HEK293 (cell line): ENCODE measurements at regions not wholly inside any gene's neighbourhood (a gene's known extent, or its start where the extent isn't known, plus 50 kb on each side); places are given as distances from the start of the nearest gene placed in this dataset.

Source experiments
- SETDB1 ChIP-seq: IDR thresholded peaks from one replicate; pipeline ENCODE4 v1.6.1; 2017; ENCODE audit warnings: mild to moderate bottlenecking, low read length, moderate library complexity, mixed read lengths; ENCODE audit not compliant: insufficient read length
- TCF7L2 ChIP-seq: IDR thresholded peaks from 2 replicates; pipeline ENCODE4 v1.6.1; 2011; ENCODE audit warnings: low read depth, mild to moderate bottlenecking, inconsistent platforms, low read length, moderate library complexity, borderline replicate concordance
- ZFP41 ChIP-seq: fragments of 450-650 bp; formaldehyde crosslinking; IDR thresholded peaks from 2 replicates; pipeline ENCODE4 v1.5.1; 2016; ENCODE audit warnings: missing biosample characterization, missing genetic modification characterization, borderline replicate concordance
- ZNF10 ChIP-seq: fragments of 450-650 bp; formaldehyde crosslinking; IDR thresholded peaks from 2 replicates; pipeline ENCODE4 v1.5.1; 2017; ENCODE audit warnings: missing biosample characterization, missing genetic modification characterization
- ZNF114 ChIP-seq: fragments of 450-650 bp; formaldehyde crosslinking; IDR thresholded peaks from 2 replicates; pipeline ENCODE4 v1.5.0; 2017; ENCODE audit warnings: missing biosample characterization, missing genetic modification characterization
- ZNF248 ChIP-seq: fragments of 450-650 bp; formaldehyde crosslinking; IDR thresholded peaks from 2 replicates; pipeline ENCODE4 v1.5.1; 2017; ENCODE audit warnings: missing biosample characterization, missing genetic modification characterization
- ZNF37A ChIP-seq: fragments of 450-650 bp; IDR thresholded peaks from 2 replicates; pipeline ENCODE4 v1.5.1; 2018; ENCODE audit warnings: missing biosample characterization, missing genetic modification characterization
- ZNF426 ChIP-seq: fragments of 450-650 bp; formaldehyde crosslinking; IDR thresholded peaks from 2 replicates; pipeline ENCODE4 v1.5.1; 2017; ENCODE audit warnings: missing biosample characterization, missing genetic modification characterization, mild to moderate bottlenecking, inconsistent platforms, moderate library complexity
- ZNF433 ChIP-seq: fragments of 450-650 bp; formaldehyde crosslinking; IDR thresholded peaks from 2 replicates; pipeline ENCODE4 v1.5.1; 2016; ENCODE audit warnings: missing biosample characterization, missing genetic modification characterization, low read depth
- ZNF555 ChIP-seq: fragments of 450-650 bp; formaldehyde crosslinking; conservative IDR thresholded peaks from 2 replicates; pipeline ENCODE4 v1.5.1; 2017; ENCODE audit warnings: missing biosample characterization, mild to moderate bottlenecking, missing genetic modification characterization, inconsistent platforms
- ZNF624 ChIP-seq: fragments of 450-650 bp; formaldehyde crosslinking; IDR thresholded peaks from 2 replicates; pipeline ENCODE4 v1.5.1; 2017; ENCODE audit warnings: missing biosample characterization, missing genetic modification characterization
- ZNF677 ChIP-seq: fragments of 450-650 bp; IDR thresholded peaks from 2 replicates; pipeline ENCODE4 v1.5.0; 2018; ENCODE audit warnings: missing biosample characterization, mild to moderate bottlenecking, missing genetic modification characterization, moderate library complexity
- ZNF707 ChIP-seq: fragments of 450-650 bp; formaldehyde crosslinking; IDR thresholded peaks from 2 replicates; pipeline ENCODE4 v1.5.1; 2016; ENCODE audit warnings: missing biosample characterization, missing genetic modification characterization
- ZNF768 ChIP-seq: fragments of 450-650 bp; formaldehyde crosslinking; IDR thresholded peaks from 2 replicates; pipeline ENCODE4 v1.5.1; 2018; ENCODE audit warnings: missing biosample characterization, mild to moderate bottlenecking, missing genetic modification characterization
- ZNF776 ChIP-seq: fragments of 450-650 bp; formaldehyde crosslinking; IDR thresholded peaks from 2 replicates; pipeline ENCODE4 v1.5.0; 2017; ENCODE audit warnings: missing biosample characterization, missing genetic modification characterization, borderline replicate concordance
- ZNF791 ChIP-seq: fragments of 450-650 bp; formaldehyde crosslinking; IDR thresholded peaks from 2 replicates; pipeline ENCODE4 v1.5.1; 2016; ENCODE audit warnings: missing biosample characterization, missing genetic modification characterization
- ZNF830 ChIP-seq: fragments of 450-650 bp; IDR thresholded peaks from 2 replicates; pipeline ENCODE4 v1.5.0; 2018; ENCODE audit warnings: missing biosample characterization, missing genetic modification characterization, low read depth, mild to moderate bottlenecking, moderate library complexity
- TF ChIP-seq, protein P1 (sequence below): fragments of 450-650 bp; formaldehyde crosslinking; IDR thresholded peaks from 2 replicates; pipeline ENCODE4 v1.5.1; 2017; ENCODE audit warnings: missing biosample characterization, missing genetic modification characterization
- TF ChIP-seq, protein P2 (sequence below): fragments of 450-650 bp; formaldehyde crosslinking; IDR thresholded peaks from 2 replicates; pipeline ENCODE4 v1.5.1; 2016; ENCODE audit warnings: missing biosample characterization, missing genetic modification characterization
- TF ChIP-seq, protein P3 (sequence below): fragments of 450-650 bp; formaldehyde crosslinking; IDR thresholded peaks from 2 replicates; pipeline ENCODE4 v1.5.1; 2016; ENCODE audit warnings: missing biosample characterization, missing genetic modification characterization, borderline replicate concordance
- TF ChIP-seq, protein P4 (sequence below): fragments of 450-650 bp; formaldehyde crosslinking; IDR thresholded peaks from 2 replicates; pipeline ENCODE4 v1.5.1; 2016; ENCODE audit warnings: missing biosample characterization, missing genetic modification characterization

DNA sequence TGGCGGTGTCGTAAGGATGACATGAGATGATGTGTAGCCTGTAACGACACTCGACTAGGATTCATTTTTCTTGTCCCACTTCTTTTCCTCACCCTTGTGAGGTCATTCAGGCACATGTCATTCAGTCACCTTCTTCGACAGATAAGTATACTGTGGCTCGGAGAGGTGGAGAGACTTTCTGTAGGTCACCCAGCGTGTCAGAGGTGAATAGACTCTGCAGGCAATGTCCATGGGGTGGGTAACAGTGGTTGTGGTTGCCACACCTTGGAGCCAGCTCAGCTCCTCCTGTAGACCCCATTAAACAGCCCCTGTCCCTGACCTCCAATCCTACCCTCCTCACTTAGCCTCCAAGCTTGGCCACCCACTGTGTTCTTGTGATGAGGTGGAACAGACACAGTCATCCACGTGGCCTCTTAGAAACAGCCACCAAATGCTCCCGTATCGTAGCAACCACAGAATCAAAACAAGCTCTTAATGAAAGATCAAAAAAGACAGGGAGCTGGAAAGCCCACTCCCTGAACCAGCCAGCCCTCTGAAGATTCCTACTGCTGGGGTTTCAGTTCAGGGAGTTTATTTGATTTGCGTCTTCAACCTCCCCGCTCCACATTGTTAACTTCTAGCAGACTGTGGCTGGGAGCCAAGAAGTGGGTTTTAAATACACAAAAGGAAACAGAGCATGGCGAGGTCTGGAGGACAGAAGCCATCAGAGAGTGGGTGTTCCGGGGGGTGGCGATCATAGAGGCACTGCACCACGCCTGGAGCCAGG lies 89.0 kb upstream of the GRK3 start (continued):
- TF ChIP-seq ZNF624 (tag by site-specific recombination) (no peak), ZNF10 (tag by site-specific recombination) (no peak), ZNF114 (tag by site-specific recombination) (no peak), ZNF677 (tag by site-specific recombination) (no peak), ZNF248 (tag by site-specific recombination) (no peak), ZNF830 (tag by site-specific recombination) (no peak), ZNF768 (tag by site-specific recombination) (no peak), ZFP41 (tag by site-specific recombination) (no peak), ZNF426 (tag by site-specific recombination) (no peak), ZNF37A (tag by site-specific recombination) (no peak), ZNF707 (tag by site-specific recombination) (0 out of 2 replicates have a peak, but pooled peaks have one; percentile 48), TCF7L2 (no peak), ZNF791 (tag by site-specific recombination) (no peak), ZNF433 (tag by site-specific recombination) (no peak), SETDB1 (peak; percentile 42), ZNF776 (tag by site-specific recombination) (no peak), ZNF555 (tag by site-specific recombination) (no peak)
- TF ChIP-seq, protein P1, sequence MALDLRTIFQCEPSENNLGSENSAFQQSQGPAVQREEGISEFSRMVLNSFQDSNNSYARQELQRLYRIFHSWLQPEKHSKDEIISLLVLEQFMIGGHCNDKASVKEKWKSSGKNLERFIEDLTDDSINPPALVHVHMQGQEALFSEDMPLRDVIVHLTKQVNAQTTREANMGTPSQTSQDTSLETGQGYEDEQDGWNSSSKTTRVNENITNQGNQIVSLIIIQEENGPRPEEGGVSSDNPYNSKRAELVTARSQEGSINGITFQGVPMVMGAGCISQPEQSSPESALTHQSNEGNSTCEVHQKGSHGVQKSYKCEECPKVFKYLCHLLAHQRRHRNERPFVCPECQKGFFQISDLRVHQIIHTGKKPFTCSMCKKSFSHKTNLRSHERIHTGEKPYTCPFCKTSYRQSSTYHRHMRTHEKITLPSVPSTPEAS (tag by site-specific recombination): no peak
- TF ChIP-seq, protein P2, sequence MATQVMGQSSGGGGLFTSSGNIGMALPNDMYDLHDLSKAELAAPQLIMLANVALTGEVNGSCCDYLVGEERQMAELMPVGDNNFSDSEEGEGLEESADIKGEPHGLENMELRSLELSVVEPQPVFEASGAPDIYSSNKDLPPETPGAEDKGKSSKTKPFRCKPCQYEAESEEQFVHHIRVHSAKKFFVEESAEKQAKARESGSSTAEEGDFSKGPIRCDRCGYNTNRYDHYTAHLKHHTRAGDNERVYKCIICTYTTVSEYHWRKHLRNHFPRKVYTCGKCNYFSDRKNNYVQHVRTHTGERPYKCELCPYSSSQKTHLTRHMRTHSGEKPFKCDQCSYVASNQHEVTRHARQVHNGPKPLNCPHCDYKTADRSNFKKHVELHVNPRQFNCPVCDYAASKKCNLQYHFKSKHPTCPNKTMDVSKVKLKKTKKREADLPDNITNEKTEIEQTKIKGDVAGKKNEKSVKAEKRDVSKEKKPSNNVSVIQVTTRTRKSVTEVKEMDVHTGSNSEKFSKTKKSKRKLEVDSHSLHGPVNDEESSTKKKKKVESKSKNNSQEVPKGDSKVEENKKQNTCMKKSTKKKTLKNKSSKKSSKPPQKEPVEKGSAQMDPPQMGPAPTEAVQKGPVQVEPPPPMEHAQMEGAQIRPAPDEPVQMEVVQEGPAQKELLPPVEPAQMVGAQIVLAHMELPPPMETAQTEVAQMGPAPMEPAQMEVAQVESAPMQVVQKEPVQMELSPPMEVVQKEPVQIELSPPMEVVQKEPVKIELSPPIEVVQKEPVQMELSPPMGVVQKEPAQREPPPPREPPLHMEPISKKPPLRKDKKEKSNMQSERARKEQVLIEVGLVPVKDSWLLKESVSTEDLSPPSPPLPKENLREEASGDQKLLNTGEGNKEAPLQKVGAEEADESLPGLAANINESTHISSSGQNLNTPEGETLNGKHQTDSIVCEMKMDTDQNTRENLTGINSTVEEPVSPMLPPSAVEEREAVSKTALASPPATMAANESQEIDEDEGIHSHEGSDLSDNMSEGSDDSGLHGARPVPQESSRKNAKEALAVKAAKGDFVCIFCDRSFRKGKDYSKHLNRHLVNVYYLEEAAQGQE (tag by site-specific recombination): no peak
- TF ChIP-seq, protein P3, sequence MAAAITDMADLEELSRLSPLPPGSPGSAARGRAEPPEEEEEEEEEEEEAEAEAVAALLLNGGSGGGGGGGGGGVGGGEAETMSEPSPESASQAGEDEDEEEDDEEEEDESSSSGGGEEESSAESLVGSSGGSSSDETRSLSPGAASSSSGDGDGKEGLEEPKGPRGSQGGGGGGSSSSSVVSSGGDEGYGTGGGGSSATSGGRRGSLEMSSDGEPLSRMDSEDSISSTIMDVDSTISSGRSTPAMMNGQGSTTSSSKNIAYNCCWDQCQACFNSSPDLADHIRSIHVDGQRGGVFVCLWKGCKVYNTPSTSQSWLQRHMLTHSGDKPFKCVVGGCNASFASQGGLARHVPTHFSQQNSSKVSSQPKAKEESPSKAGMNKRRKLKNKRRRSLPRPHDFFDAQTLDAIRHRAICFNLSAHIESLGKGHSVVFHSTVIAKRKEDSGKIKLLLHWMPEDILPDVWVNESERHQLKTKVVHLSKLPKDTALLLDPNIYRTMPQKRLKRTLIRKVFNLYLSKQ (tag by site-specific recombination): no peak
- TF ChIP-seq, protein P4, sequence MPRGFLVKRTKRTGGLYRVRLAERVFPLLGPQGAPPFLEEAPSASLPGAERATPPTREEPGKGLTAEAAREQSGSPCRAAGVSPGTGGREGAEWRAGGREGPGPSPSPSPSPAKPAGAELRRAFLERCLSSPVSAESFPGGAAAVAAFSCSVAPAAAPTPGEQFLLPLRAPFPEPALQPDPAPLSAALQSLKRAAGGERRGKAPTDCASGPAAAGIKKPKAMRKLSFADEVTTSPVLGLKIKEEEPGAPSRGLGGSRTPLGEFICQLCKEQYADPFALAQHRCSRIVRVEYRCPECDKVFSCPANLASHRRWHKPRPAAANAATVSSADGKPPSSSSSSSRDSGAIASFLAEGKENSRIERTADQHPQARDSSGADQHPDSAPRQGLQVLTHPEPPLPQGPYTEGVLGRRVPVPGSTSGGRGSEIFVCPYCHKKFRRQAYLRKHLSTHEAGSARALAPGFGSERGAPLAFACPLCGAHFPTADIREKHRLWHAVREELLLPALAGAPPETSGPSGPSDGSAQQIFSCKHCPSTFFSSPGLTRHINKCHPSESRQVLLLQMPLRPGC: no peak
